ENCODE measurements at regions not wholly inside any gene's neighbourhood (a gene's known extent, or its start where the extent isn't known, plus 50 kb on each side); places are given as distances from the start of the nearest gene placed in this dataset.
"Not testable (repeated sequence)": the region's sequence is repeated elsewhere in the genome, so short reads cannot be mapped to it uniquely, and the experiment has no call there.

DNA sequence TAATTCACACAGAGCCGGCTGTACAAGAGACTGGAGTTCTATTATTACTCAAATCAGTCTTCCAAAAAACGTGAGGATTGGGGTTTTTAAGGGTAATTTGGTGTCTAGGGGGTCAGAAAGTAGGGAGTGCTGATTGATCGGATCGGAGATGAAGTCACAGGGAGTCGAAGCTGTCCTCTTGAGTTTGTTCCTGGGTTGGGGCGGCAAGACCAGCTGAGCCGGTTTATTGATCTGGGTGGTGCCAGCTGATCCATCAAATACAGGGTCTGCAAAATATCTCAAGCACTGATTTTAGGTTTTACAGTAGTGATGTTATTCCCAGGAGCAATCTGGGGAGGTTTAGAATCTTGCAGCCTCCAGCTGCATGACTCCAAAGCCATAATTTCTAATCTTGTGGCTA is 262.7 kb downstream of the KCNRG start:
- Histone ChIP-seq H3K27me3 (ENCODE audit: low read depth, low read length) (no peaks in the 10 kb centered on the region), H3K4me1 (ENCODE audit: control insufficient read depth in 1 of 2, insufficient read depth in 2 of 2, low read length in 2 of 2) (no peaks in the 10 kb centered on the region), H3K36me3 (ENCODE audit: control insufficient read depth in 1 of 2, insufficient read depth in 2 of 2, low read length in 2 of 2) (no peaks in the 10 kb centered on the region), H3K9me3 (ENCODE audit: control insufficient read depth in 1 of 2, low read length in 2 of 2) (peaks cover 0 to 3% of the 10 kb centered on the region in 2 donors), H3K27ac (ENCODE audit: low read length) (no peak overlapping the region), H3K4me3 (ENCODE audit: low read depth in 1 of 2, low read length in 2 of 2) (no peak overlapping the region)

DNA sequence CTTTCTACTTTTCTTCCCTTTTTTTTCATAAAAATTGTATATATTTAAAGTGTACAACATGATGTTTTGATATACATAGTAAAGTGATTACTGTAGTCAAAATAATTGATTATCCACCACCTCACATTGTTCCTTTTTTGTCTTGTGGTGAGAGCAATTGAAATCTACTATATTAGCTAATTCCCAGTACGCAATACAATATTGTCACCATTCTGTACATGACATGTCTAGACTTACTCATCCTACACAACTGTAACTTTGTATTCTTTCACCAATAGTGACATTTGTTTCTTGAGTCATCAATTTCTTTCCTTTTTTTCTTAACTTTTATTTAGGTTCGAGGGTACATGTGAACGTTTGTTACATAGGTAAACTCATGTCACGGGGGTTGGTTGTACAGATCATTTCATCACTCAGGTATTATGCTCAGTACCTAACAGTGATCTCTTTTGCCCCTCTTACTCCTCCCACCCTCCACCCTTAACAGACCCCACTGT is 265.2 kb downstream of the KCNRG start:
- no peaks in the 10 kb centered on the region for H3K36me3 ChIP-seq (ENCODE audit: control insufficient read depth in 1 of 2, insufficient read depth in 2 of 2, low read length in 2 of 2)
- peaks cover 0 to 3% of the 10 kb centered on the region in 2 donors for H3K9me3 ChIP-seq (ENCODE audit: control insufficient read depth in 1 of 2, low read length in 2 of 2)
- no peaks in the 10 kb centered on the region for H3K27me3 ChIP-seq (ENCODE audit: low read depth, low read length)
- no peak overlapping the region for H3K27ac ChIP-seq (ENCODE audit: low read length)
- no peak overlapping the region for H3K4me3 ChIP-seq (ENCODE audit: low read depth in 1 of 2, low read length in 2 of 2)
- no peaks in the 10 kb centered on the region for H3K4me1 ChIP-seq (ENCODE audit: control insufficient read depth in 1 of 2, insufficient read depth in 2 of 2, low read length in 2 of 2)

DNA sequence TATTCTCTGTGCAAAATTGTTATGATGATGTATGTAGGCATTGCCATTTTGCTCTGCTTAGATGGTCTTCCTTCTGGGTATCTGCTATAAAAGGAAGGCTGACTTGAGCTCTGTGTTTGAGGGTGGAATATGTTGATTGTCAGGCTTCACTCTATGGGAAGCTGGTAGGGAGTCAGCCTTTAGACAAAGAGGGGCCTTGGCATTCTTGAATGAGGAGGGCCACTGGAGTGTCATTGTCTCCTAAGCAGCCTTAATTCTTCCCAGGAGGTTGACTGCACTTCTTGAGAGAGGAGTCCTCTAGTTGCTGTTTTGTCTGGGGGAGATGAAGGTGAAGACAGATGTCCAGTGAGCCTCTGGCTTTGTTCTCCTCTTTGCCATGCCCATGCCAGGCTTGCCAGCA is 266.8 kb downstream of the KCNRG start:
- no peaks in the 10 kb centered on the region for H3K4me1 ChIP-seq (ENCODE audit: control insufficient read depth in 1 of 2, insufficient read depth in 2 of 2, low read length in 2 of 2)
- H3K27ac ChIP-seq (ENCODE audit: low read length): no peak overlapping the region
- H3K27me3 ChIP-seq (ENCODE audit: low read depth, low read length): no peaks in the 10 kb centered on the region
- H3K36me3 ChIP-seq (ENCODE audit: control insufficient read depth in 1 of 2, insufficient read depth in 2 of 2, low read length in 2 of 2): no peaks in the 10 kb centered on the region
- H3K4me3 ChIP-seq (ENCODE audit: low read depth in 1 of 2, low read length in 2 of 2): no peak overlapping the region
- peaks cover 0 to 3% of the 10 kb centered on the region in 2 donors for H3K9me3 ChIP-seq (ENCODE audit: control insufficient read depth in 1 of 2, low read length in 2 of 2)

DNA sequence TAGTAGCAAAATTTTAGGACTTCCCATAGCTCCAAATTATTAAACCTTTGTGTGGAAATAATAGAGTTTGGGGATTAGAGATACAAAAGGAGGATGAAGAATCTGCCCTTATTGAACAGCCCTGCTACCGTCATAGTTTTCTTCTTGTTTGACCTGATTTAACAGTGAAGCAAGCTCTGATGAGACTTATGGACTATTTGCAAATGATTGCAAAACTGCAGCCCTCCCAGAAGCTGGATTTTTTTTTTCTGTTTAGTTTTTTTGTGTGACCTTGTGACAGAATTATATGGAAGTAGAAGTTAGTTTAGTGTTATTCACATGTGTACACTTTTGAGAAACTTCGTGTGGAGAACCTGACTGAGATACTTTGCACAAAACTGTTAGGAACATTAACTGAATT is 267.8 kb downstream of the KCNRG start:
- no peaks in the 10 kb centered on the region for H3K36me3 ChIP-seq (ENCODE audit: control insufficient read depth in 1 of 2, insufficient read depth in 2 of 2, low read length in 2 of 2)
- H3K4me1 ChIP-seq (ENCODE audit: control insufficient read depth in 1 of 2, insufficient read depth in 2 of 2, low read length in 2 of 2): no peaks in the 10 kb centered on the region
- no peaks in the 10 kb centered on the region for H3K9me3 ChIP-seq (ENCODE audit: control insufficient read depth in 1 of 2, low read length in 2 of 2)
- no peak overlapping the region for H3K27ac ChIP-seq (ENCODE audit: low read length)
- no peaks in the 10 kb centered on the region for H3K27me3 ChIP-seq (ENCODE audit: low read depth, low read length)
- H3K4me3 ChIP-seq (ENCODE audit: low read depth in 1 of 2, low read length in 2 of 2): no peak overlapping the region

DNA sequence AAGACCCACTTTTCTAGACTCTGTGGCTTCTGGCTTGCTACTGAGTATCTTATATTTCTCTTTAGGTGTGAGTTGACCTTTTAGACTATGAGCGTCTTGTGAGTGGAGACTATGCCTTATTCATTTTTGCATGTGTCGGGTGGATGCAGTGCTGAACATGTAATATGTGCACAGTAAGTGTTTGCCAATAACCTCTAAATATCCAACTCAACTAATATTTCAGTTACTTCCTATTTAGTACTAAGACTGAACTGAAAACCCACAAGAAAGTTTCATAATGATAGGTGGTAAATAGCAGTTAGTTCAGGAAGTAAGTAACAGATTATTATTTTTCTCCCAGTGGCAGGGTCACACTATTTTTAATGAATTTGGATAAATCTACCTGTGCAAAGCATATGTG is 269.3 kb downstream of the KCNRG start:
- Histone ChIP-seq H3K9me3 (ENCODE audit: control insufficient read depth in 1 of 2, low read length in 2 of 2) (no peaks in the 10 kb centered on the region), H3K4me1 (ENCODE audit: control insufficient read depth in 1 of 2, insufficient read depth in 2 of 2, low read length in 2 of 2) (no peaks in the 10 kb centered on the region), H3K27me3 (ENCODE audit: low read depth, low read length) (no peaks in the 10 kb centered on the region), H3K27ac (ENCODE audit: low read length) (no peak overlapping the region), H3K36me3 (ENCODE audit: control insufficient read depth in 1 of 2, insufficient read depth in 2 of 2, low read length in 2 of 2) (no peaks in the 10 kb centered on the region), H3K4me3 (ENCODE audit: low read depth in 1 of 2, low read length in 2 of 2) (no peak overlapping the region)

DNA sequence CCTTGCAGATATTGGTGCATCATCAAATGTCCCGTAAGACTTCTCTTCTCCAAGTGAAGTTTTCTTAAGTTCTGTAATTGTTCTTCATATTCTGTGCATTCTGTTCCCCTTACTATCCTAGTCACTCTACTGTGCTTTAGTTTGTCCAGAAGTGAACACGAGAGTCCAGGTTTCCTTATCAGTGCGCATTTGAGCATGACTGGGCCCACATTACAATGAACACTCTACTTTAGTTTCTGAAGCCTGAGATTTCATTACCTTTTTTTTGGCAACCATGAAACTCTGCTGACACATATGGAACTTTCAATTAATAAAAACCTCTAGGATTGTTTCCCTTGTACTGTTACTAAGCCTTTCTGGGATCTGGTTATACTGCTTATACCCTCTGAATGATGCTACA is 270.0 kb downstream of the KCNRG start:
- Histone ChIP-seq H3K9me3 (ENCODE audit: control insufficient read depth in 1 of 2, low read length in 2 of 2) (no peaks in the 10 kb centered on the region), H3K36me3 (ENCODE audit: control insufficient read depth in 1 of 2, insufficient read depth in 2 of 2, low read length in 2 of 2) (no peaks in the 10 kb centered on the region), H3K4me1 (ENCODE audit: control insufficient read depth in 1 of 2, insufficient read depth in 2 of 2, low read length in 2 of 2) (no peaks in the 10 kb centered on the region), H3K27ac (ENCODE audit: low read length) (no peak overlapping the region), H3K27me3 (ENCODE audit: low read depth, low read length) (no peaks in the 10 kb centered on the region), H3K4me3 (ENCODE audit: low read depth in 1 of 2, low read length in 2 of 2) (no peak overlapping the region)

DNA sequence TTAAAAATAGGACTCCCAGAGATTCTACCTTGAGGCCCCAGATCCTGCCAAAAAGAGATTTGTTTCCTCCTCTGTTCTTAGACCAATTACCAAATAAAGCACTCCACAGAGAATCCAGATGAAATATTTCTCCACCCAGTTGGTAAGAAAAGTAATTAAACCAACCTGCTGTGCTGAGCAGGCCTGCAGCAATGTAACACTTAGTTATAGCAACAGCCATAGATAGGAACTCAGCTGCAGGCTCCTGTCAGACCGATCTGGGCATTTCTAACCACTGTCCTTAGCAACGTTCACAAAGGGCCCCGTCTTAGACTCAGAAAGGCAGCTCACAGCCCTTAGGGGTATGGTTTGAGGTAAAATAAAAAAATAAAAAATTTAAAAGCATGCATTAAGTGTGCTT is 271.1 kb downstream of the KCNRG start:
- Histone ChIP-seq H3K36me3 (ENCODE audit: control insufficient read depth in 1 of 2, insufficient read depth in 2 of 2, low read length in 2 of 2) (no peaks in the 10 kb centered on the region), H3K27me3 (ENCODE audit: low read depth, low read length) (no peaks in the 10 kb centered on the region), H3K4me3 (ENCODE audit: low read depth in 1 of 2, low read length in 2 of 2) (no peak overlapping the region), H3K4me1 (ENCODE audit: control insufficient read depth in 1 of 2, insufficient read depth in 2 of 2, low read length in 2 of 2) (no peaks in the 10 kb centered on the region), H3K9me3 (ENCODE audit: control insufficient read depth in 1 of 2, low read length in 2 of 2) (no peaks in the 10 kb centered on the region), H3K27ac (ENCODE audit: low read length) (no peak overlapping the region)

DNA sequence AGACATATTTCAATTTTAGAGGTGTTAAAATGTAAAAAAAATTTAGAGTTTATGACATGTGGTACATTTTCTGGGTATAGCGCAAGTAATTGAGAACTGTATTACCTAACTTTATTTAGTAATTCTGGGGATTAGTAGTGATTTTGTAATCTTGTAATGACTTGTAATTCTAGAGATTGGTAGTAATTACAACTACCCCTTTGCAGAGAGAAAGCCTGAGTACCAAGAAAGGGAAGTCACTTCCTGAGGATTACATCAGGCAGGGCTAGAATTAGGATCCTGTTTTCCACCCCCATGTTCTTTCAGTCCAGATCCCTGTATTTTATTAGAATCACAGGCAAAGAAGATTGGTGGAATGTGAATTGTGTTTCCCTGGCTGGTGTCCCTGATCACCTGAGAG is 274.9 kb downstream of the KCNRG start:
- Histone ChIP-seq H3K36me3 (ENCODE audit: control insufficient read depth in 1 of 2, insufficient read depth in 2 of 2, low read length in 2 of 2) (no peaks in the 10 kb centered on the region), H3K4me1 (ENCODE audit: control insufficient read depth in 1 of 2, insufficient read depth in 2 of 2, low read length in 2 of 2) (no peaks in the 10 kb centered on the region), H3K9me3 (ENCODE audit: control insufficient read depth in 1 of 2, low read length in 2 of 2) (no peaks in the 10 kb centered on the region), H3K4me3 (ENCODE audit: low read depth in 1 of 2, low read length in 2 of 2) (no peak overlapping the region), H3K27me3 (ENCODE audit: low read depth, low read length) (no peaks in the 10 kb centered on the region), H3K27ac (ENCODE audit: low read length) (no peak overlapping the region)

DNA sequence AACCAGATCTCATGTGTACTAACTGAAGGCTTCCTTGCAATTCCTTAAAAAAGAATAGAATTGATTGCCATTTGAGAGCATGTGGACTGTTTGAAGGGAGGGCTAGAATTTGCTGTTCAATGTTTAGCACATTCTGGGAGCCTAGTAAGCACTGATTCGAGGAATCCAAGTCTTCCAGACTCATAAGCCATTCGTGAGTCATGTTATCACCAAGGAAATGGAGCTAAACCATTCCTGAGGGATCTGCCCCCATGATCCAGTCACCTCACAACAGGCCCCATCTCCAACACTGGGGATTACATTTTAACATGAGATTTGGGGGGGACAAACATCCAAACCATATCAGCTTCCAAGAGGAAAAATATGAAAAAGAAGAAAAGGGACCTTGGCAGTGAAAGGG is 276.4 kb downstream of the KCNRG start:
- Histone ChIP-seq H3K9me3 (ENCODE audit: control insufficient read depth in 1 of 2, low read length in 2 of 2) (no peaks in the 10 kb centered on the region), H3K36me3 (ENCODE audit: control insufficient read depth in 1 of 2, insufficient read depth in 2 of 2, low read length in 2 of 2) (no peaks in the 10 kb centered on the region), H3K4me3 (ENCODE audit: low read depth in 1 of 2, low read length in 2 of 2) (no peak overlapping the region), H3K27me3 (ENCODE audit: low read depth, low read length) (no peaks in the 10 kb centered on the region), H3K4me1 (ENCODE audit: control insufficient read depth in 1 of 2, insufficient read depth in 2 of 2, low read length in 2 of 2) (no peaks in the 10 kb centered on the region), H3K27ac (ENCODE audit: low read length) (no peak overlapping the region)

DNA sequence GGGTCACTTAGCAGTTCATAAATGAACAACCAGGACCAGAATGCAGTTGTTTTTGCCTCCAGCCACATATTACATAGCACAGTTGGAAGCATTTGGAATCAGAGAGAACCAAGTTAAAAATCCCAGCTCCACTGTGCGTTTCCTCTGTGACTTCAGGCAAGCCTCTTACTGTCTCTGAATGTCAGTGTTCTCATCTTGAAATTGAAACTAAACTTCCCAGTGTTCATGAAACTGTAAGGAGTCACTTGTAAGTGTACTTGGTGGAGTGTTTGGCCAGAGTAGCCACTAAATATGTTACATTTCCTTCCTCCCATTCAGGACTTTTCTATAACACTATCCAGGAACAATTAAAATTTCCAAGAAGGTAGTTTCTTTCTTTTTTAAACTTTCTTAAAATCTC is 276.8 kb downstream of the KCNRG start:
- Histone ChIP-seq H3K27me3 (ENCODE audit: low read depth, low read length) (no peaks in the 10 kb centered on the region), H3K4me3 (ENCODE audit: low read depth in 1 of 2, low read length in 2 of 2) (no peak overlapping the region), H3K36me3 (ENCODE audit: control insufficient read depth in 1 of 2, insufficient read depth in 2 of 2, low read length in 2 of 2) (no peaks in the 10 kb centered on the region), H3K27ac (ENCODE audit: low read length) (no peak overlapping the region), H3K4me1 (ENCODE audit: control insufficient read depth in 1 of 2, insufficient read depth in 2 of 2, low read length in 2 of 2) (no peaks in the 10 kb centered on the region), H3K9me3 (ENCODE audit: control insufficient read depth in 1 of 2, low read length in 2 of 2) (no peaks in the 10 kb centered on the region)

DNA sequence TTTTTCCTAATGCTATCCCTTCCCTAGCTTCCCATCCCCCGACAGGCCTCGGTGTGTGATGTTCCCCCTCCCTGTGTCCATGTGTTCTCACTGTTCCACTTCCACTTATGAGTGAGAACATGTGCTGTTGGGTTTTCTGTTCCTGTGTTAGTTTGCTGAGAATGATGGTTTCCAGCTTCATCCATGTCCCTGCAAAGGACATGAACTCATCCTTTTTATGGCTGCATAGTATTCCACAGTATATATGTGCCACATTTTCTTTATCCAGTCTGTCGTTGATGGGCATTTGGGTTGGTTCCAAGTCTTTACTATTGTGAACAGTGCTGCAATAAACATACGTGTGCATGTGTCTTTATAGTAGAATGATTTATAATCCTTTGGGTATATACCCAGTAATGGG is 279.2 kb downstream of the KCNRG start:
- not testable (repeated sequence) for H3K36me3 ChIP-seq (ENCODE audit: control insufficient read depth in 1 of 2, insufficient read depth in 2 of 2, low read length in 2 of 2); H3K4me3 ChIP-seq (ENCODE audit: low read depth in 1 of 2, low read length in 2 of 2); H3K27me3 ChIP-seq (ENCODE audit: low read depth, low read length); H3K9me3 ChIP-seq (ENCODE audit: control insufficient read depth in 1 of 2, low read length in 2 of 2); H3K4me1 ChIP-seq (ENCODE audit: control insufficient read depth in 1 of 2, insufficient read depth in 2 of 2, low read length in 2 of 2); H3K27ac ChIP-seq (ENCODE audit: low read length)

DNA sequence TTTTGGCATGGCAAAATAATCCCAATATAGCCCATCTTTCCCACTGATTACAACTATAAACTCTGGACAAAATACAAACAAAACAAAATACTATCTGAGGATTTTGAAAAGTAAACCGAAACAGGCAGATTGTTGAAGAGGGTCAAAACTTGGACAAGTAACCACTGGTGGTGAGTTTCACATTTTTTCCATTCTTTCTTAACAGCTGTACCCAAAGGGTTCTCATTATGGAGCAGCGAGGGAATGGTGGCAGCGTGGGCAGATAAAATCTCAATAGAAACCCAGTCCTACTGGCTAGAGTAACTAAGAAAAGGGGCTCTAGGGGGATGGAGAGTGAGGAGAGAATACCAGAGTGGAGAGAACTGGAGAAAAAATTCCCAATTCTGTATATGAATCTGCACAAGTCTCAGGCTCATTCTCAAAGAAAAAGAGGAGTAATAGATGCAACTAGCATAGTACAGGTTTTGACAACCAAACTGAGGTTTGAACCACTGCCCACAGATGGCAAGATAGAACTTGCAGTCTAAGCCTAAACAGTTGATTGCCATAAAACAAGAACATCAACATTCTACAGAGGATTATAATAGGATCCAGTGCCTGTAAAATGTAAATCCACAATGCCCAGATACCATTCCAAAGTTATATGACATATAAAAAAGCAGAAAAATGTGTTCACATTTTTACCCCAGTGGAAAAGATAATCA is 284.5 kb downstream of the KCNRG start:
- H3K27ac ChIP-seq (ENCODE audit: low read length): no peak overlapping the region
- no peak overlapping the region for H3K4me3 ChIP-seq (ENCODE audit: low read depth in 1 of 2, low read length in 2 of 2)
- H3K36me3 ChIP-seq (ENCODE audit: control insufficient read depth in 1 of 2, insufficient read depth in 2 of 2, low read length in 2 of 2): no peaks in the 10 kb centered on the region
- no peaks in the 10 kb centered on the region for H3K9me3 ChIP-seq (ENCODE audit: control insufficient read depth in 1 of 2, low read length in 2 of 2)
- no peaks in the 10 kb centered on the region for H3K27me3 ChIP-seq (ENCODE audit: low read depth, low read length)
- no peaks in the 10 kb centered on the region for H3K4me1 ChIP-seq (ENCODE audit: control insufficient read depth in 1 of 2, insufficient read depth in 2 of 2, low read length in 2 of 2)

Measured in muscle layer of duodenum (tissue), 2 donors.